ENCODE measurements at regions not wholly inside any gene's neighbourhood (a gene's known extent, or its start where the extent isn't known, plus 50 kb on each side); places are given as distances from the start of the nearest gene placed in this dataset.
"Not testable (repeated sequence)": the region's sequence is repeated elsewhere in the genome, so short reads cannot be mapped to it uniquely, and the experiment has no call there.

GRCh38 chr3:20645340-20645739, 459.3 kb upstream of the SGO1 start:
- DNase-seq (ENCODE audit: low spot score) = no peak

DNA sequence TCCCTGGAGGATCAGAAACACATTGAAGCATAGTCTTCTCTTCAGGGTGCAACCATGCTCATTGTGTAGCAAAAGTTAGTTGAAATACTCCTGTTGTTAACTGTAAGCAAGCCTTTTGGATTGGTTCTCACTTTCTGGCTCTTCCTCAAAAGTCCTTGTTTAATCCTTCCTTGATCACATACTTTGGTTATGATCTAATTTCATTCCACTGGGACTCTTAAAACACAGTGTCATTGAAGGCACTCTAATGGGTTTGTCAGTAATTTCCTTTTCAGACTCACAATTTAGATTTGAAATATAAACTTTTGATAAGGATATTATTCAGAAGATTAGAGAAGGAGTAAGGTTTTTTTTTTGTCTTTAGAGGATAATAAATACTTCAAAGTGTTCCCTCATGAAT, 451.7 kb upstream of the SGO1 start:
- DNase-seq (ENCODE audit: low spot score) = no peak

DNA sequence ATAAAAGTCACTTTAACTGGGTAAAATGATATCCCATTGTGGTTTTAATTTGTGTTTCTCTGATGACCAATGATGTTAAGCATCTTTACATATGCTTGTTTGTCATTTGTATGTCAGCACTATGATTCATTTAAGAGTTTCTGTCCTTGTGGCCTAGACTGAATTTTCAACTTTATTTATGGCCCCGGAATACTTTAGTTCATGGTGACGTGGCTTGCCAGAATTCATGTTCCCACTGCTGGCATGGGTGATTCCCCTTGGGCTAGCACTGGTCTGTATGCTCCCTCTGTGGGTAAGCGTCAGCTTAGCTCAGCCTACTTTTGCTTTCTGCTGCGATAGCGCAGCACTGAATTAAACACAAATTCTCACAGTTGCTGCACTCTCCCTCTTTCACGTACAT, 436.3 kb upstream of the SGO1 start:
- DNase-seq (ENCODE audit: low spot score) = no peak

DNA sequence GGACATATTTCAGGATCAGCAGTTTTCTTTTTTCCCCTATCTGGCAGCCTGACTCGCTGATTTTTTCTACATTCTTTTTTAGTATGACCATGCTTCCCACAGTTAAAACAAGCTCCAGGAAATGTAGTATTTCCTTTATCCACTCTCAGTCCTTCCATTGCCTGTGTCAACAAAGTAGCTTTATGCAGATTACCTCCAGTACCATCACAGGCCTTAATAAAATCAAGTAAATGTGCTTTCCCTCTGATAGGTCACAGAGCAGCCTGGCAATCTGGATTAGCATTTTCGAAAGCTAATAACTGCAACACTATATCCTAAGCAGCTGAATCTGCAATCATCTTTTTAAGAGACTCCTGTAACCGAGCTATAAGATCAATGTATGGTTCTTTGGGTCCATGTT, 432.6 kb upstream of the SGO1 start:
- not testable (repeated sequence) for DNase-seq (ENCODE audit: low spot score)

DNA sequence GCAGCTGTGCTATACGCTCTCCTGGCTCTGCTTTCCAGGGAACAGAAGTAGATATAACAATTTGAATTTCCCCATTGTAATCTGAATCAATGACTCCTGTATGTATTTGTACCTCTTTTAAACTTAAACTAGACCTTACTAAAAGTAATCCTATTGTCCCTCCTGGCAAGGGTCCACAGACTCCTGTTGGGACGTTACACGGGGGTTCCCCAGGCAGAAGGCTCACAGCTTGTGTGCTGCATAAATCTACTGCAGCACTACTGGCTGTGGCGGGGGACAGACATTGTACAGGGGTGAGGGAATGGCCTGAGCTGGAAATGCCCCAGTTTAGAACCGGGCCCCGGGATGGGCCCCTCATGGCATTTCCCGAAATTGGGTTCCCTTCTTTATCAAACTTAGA, 432.2 kb upstream of the SGO1 start:
- not testable (repeated sequence) for DNase-seq (ENCODE audit: low spot score)

- DNase-seq (ENCODE audit: low spot score) = not testable (repeated sequence)
Measured at GRCh38 chr3:20615982-20616381, 430.0 kb upstream of the SGO1 start.

DNA sequence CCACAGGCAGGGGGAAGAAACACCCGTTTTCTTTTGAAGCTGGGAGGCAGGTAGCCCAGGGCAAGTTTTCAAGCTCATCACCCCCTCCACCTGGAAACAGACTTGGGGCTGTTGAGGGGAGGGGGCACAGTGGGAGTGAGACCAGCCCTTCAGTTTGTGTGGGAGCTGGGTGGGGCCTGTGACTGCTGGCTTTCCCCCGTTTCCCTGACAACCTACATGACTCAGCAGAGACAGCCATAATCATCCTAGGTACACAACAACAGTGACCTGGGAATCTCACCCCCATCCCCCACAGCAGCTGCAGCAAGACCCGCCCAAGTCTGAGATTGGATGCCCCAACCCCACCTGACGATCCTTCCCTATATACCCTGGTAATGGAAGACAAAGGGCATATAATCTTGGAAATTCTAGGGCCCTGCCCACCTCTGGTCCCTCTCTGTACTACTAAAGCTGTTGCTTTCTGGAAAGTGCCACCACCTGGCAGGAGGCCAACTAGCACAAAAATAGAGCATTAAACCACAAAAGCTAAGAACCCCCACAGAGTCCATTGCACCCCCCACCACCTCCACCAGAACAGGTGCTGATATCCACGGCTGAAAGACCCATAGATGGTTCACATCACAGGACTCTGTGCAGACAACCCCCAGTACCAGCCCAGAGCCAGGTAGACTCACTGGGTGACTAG, 422.2 kb upstream of the SGO1 start:
- DNase-seq (ENCODE audit: low spot score) = no peak

DNA sequence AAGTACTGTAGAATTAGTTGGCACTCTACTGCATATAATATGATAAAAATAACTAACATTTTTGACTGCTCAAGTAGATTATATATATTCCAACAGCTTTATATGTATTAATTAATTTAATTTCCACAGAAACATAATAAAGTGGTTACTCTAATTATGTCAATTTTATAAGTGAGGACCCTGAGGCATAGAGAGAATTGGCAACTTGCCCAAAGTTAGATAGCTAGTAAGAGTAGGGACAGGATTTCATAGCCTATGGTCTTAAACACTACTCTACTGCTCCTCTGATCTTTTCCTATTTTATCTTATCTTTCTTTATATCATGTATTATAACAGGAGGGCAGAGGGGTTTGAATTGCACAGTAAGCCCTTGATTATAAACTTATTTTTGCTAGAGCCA, 418.7 kb upstream of the SGO1 start:
- no peak for DNase-seq (ENCODE audit: low spot score)

GRCh38 chr3:20589275-20589674, 403.3 kb upstream of the SGO1 start:
- no peak for DNase-seq (ENCODE audit: low spot score)

DNA sequence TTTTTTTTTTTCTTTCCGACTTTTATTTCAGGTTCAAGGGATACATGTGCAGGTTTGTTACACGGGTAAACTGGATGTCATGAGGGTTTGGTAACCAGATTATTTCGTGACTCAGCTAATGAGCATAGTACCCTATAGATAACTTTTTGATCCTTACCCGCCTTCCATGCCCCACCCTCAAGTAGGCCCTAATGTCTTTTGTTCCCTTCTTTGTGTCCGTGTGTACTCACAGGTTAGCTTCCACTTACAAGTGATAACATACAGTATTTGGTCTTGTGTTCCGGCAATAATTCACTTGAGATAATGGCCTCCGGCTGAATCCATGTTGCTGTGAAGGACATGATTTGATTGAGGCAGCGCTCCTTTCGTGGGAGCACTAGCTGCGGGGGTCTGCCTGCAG, 402.8 kb upstream of the SGO1 start:
- DNase-seq (ENCODE audit: low spot score) = no peak

- no peak for DNase-seq (ENCODE audit: low spot score)
Measured at GRCh38 chr3:20583648-20584047, 397.6 kb upstream of the SGO1 start.

DNA sequence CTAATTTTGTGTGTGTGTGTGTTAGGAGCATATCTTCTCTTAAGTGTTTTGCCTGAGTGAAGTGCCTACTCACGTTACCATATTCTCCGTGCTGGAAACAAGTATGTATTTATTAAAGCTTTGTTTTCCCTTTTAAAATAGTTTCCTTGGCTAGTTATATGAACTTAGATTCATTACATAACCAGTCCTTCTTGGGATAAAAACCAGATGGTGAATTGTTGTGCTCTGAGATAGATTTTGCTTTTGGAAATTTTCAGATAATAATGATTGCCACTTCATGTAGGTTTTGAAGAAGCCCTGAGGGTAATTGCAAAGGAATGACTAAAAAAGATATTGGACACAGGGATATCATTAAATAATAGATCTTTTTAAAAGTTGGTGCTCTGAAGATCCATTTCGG, 390.2 kb upstream of the SGO1 start:
- DNase-seq (ENCODE audit: low spot score) = no peak

GRCh38 chr3:20575146-20575545, 389.1 kb upstream of the SGO1 start:
- no peak for DNase-seq (ENCODE audit: low spot score)

GRCh38 chr3:20574746-20575145, 388.7 kb upstream of the SGO1 start:
- no peak for DNase-seq (ENCODE audit: low spot score)

GRCh38 chr3:20573175-20573574, 387.2 kb upstream of the SGO1 start:
- DNase-seq (ENCODE audit: low spot score) = no peak

- no peak for DNase-seq (ENCODE audit: low spot score)
Measured at GRCh38 chr3:20572473-20572872, 386.5 kb upstream of the SGO1 start.

GRCh38 chr3:20569310-20569709, 383.3 kb upstream of the SGO1 start:
- no peak for DNase-seq (ENCODE audit: low spot score)

DNA sequence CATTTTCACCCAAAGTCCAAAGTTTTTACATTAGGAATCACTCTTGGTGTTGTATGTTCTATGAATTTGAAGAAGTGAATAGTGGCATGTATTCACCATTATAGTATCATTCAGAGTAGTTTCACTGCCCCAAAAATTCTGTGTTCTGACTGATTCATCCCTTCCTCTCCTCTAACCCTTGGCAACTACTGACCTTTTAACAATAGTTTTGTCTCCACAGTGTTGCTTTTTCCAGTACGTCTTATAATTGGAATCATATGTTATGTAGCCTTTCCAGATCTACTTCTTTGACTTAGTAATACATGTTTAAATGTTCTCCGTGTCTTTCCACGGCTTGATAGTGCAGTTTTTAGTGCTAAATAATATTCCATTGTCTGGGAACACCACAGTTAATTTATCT, 379.0 kb upstream of the SGO1 start:
- no peak for DNase-seq (ENCODE audit: low spot score)

DNA sequence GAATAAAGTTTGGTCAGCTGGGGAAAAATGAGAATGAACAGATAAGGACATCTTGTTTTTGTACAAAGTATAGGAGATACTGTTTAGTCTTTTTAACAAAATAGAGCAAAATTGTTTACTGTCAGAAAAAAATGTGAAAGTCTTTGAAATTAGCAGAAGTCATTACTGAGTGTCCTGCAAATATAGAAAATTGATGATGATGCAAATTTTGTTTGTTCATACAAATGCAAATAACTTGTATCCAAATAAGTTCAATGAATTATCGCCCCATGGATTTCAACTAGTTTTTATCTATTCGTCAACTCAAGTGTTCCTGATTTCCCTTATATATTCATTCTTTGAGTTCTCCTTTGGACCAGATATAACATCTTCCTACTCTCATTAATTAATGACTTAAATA, 378.0 kb upstream of the SGO1 start:
- no peak for DNase-seq (ENCODE audit: low spot score)

- no peak for DNase-seq (ENCODE audit: low spot score)
Measured at GRCh38 chr3:20563251-20563650, 377.2 kb upstream of the SGO1 start.

DNA sequence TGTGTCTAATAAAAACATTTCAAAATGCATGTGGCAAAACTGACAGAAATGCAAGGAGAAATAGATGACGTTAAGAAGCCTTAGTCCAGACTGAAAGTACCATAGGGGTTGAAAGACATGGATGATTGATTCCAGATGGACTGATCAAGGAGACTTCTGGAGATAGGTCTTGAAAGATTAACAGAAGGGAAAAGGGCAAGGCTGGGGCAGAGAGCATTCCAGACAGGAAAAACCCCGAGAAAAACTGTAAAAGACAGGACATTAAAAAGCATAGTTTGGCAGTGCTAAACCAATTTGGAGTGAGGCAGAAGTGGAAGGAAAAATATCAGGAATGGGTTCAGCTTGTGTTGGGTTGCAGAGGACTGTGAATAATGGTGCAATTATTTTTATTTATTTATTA, 375.2 kb upstream of the SGO1 start:
- DNase-seq (ENCODE audit: low spot score) = no peak

GRCh38 chr3:20560446-20560845, 374.4 kb upstream of the SGO1 start:
- DNase-seq (ENCODE audit: low spot score) = not testable (repeated sequence)

- no peak for DNase-seq (ENCODE audit: low spot score)
Measured at GRCh38 chr3:20558161-20558560, 372.2 kb upstream of the SGO1 start.

GRCh38 chr3:20556661-20557060, 370.7 kb upstream of the SGO1 start:
- DNase-seq (ENCODE audit: low spot score) = no peak
